ENCODE measurements at regions not wholly inside any gene's neighbourhood (a gene's known extent, or its start where the extent isn't known, plus 50 kb on each side); places are given as distances from the start of the nearest gene placed in this dataset.

- ChIA-PET POLR2A (no interaction called here), CTCF (no interaction called here)
Measured at GRCh38 chr3:27859821-27860220, 137.7 kb upstream of the EOMES start.

- POLR2A ChIA-PET = no interaction called here
- CTCF ChIA-PET = interaction anchor here (1.2 kb wide), 1 partner anchor 103 kb away, joined by 3 read pairs; no protein-coding TSS in a partner anchor
Measured at GRCh38 chr3:27861046-27862036, 139.2 kb upstream of the EOMES start.

GRCh38 chr3:27865731-27866130 is 143.6 kb upstream of the EOMES start:
- POLR2A ChIA-PET = no interaction called here
- CTCF ChIA-PET = no interaction called here

- ChIA-PET POLR2A (no interaction called here), CTCF (no interaction called here)
Measured at GRCh38 chr3:27869152-27869551, 147.0 kb upstream of the EOMES start.

GRCh38 chr3:27877061-27878013 is 155.2 kb upstream of the EOMES start:
- ChIA-PET CTCF (no interaction called here), POLR2A (no interaction called here)

- ChIA-PET POLR2A (no interaction called here), CTCF (no interaction called here)
Measured at GRCh38 chr3:27878014-27878383, 155.9 kb upstream of the EOMES start.

GRCh38 chr3:27880969-27881892 is 159.1 kb upstream of the EOMES start:
- POLR2A ChIA-PET = no interaction called here
- CTCF ChIA-PET = interaction anchor here (0.7 kb wide), 1 partner anchor 184 kb away, joined by 3 read pairs; no protein-coding TSS in a partner anchor

GRCh38 chr3:27883266-27883665 is 161.1 kb upstream of the EOMES start:
- CTCF ChIA-PET = no interaction called here
- POLR2A ChIA-PET = no interaction called here

GRCh38 chr3:27885641-27886040 is 163.5 kb upstream of the EOMES start:
- CTCF ChIA-PET = no interaction called here

GRCh38 chr3:27888562-27888961 is 166.4 kb upstream of the EOMES start:
- CTCF ChIA-PET = no interaction called here
- POLR2A ChIA-PET = no interaction called here

More at GRCh38 chr3:27885641-27886040, 163.5 kb upstream of the EOMES start:
- POLR2A ChIA-PET = no interaction called here

GRCh38 chr3:27889745-27890144 is 167.6 kb upstream of the EOMES start:
- CTCF ChIA-PET = interaction anchor here (0.6 kb wide), 1 partner anchor 12 kb away, joined by 3 read pairs; no protein-coding TSS in a partner anchor
- POLR2A ChIA-PET = interaction anchor here (0.6 kb wide), 1 partner anchor 75 kb away, joined by 3 read pairs; no protein-coding TSS in a partner anchor

- ChIA-PET POLR2A (no interaction called here), CTCF (interaction anchor here (0.9 kb wide), 1 partner anchor 179 kb away, joined by 4 read pairs; the partner anchor contains the start of gene EOMES)
Measured at GRCh38 chr3:27900316-27900715, 178.2 kb upstream of the EOMES start.

- ChIA-PET POLR2A (interaction anchor here (0.6 kb wide), 1 partner anchor 16 kb away, joined by 5 read pairs; no protein-coding TSS in a partner anchor), CTCF (no interaction called here)
Measured at GRCh38 chr3:27903446-27903845, 181.3 kb upstream of the EOMES start.

- POLR2A ChIA-PET = interaction anchor here (1.2 kb wide), 1 partner anchor 184 kb away, joined by 3 read pairs; no protein-coding TSS in a partner anchor
- CTCF ChIA-PET = interaction anchor here (0.6 kb wide), 1 partner anchor 9 kb away, joined by 3 read pairs; no protein-coding TSS in a partner anchor
Measured at GRCh38 chr3:27905625-27906024, 183.5 kb upstream of the EOMES start.

- CTCF ChIA-PET = no interaction called here
- POLR2A ChIA-PET = no interaction called here
Measured at GRCh38 chr3:27907148-27907547, 185.0 kb upstream of the EOMES start.

- CTCF ChIA-PET = no interaction called here
Measured at GRCh38 chr3:27907929-27908328, 185.8 kb upstream of the EOMES start.

GRCh38 chr3:27910456-27910855 is 188.3 kb upstream of the EOMES start:
- ChIA-PET POLR2A (no interaction called here), CTCF (no interaction called here)

More at GRCh38 chr3:27907929-27908328, 185.8 kb upstream of the EOMES start:
- POLR2A ChIA-PET = no interaction called here

GRCh38 chr3:27914199-27914598 is 192.1 kb upstream of the EOMES start:
- ChIA-PET CTCF (no interaction called here), POLR2A (no interaction called here)
